ENCODE measurements at regions not wholly inside any gene's neighbourhood (a gene's known extent, or its start where the extent isn't known, plus 50 kb on each side); places are given as distances from the start of the nearest gene placed in this dataset.

GRCh38 chr17:77370586-77370985, 229.8 kb downstream of the SEC14L1 start:
- H3K4me1 ChIP-seq: peaks cover 0 to 69% (median 63%) of the 10 kb centered on the region in 12 donors
- DNase-seq (peak in 2 of 5 donors; percentile 22 to 28), ATAC-seq (no peak)
- TF ChIP-seq CTCF (IDR thresholded peaks at IDR 0.05): no peak
- no peak for TF ChIP-seq POLR2A (IDR thresholded peaks at IDR 0.05)
- intact Hi-C loops (cut with DNase I): loop anchor here in 9 of 10 donors (2.0 to 10.0 kb wide), 5 partner anchors 32 to 57 kb away; no protein-coding TSS in a partner anchor
- H3K4me3 ChIP-seq: no peak overlapping the region
- no peaks in the 10 kb centered on the region for H3K9me3 ChIP-seq
- H3K27ac ChIP-seq: peak overlapping the region in 11 of 12 donors; percentile 4 to 96 (median 95)
- no peaks in the 10 kb centered on the region for H3K36me3 ChIP-seq
- 62 to 84% (median 67%) methylated on average over 5 of the region's 5 CpGs for WGBS, 4 donors
- no peaks in the 10 kb centered on the region for H3K27me3 ChIP-seq

GRCh38 chr17:77371117-77371887, 230.5 kb downstream of the SEC14L1 start:
- Histone ChIP-seq H3K4me3 (peak overlapping the region in 2 of 12 donors; percentile 91 to 96), H3K9me3 (no peaks in the 10 kb centered on the region), H3K27me3 (no peaks in the 10 kb centered on the region), H3K27ac (peak overlapping the region; percentile 25 to 99 (median 95)), H3K4me1 (peaks cover 3 to 69% (median 63%) of the 10 kb centered on the region in 12 donors), H3K36me3 (no peaks in the 10 kb centered on the region)
- intact Hi-C loops (cut with DNase I): loop anchor here in 9 of 10 donors (2.0 to 10.0 kb wide), 5 partner anchors 33 to 56 kb away; no protein-coding TSS in a partner anchor
- 49 to 61% (median 56%) methylated on average over 19 to 20 of the region's 20 CpGs for WGBS, 4 donors
- DNase-seq (peak in 4 of 5 donors; percentile 23 to 64 (median 36)), ATAC-seq (no peak)
- TF ChIP-seq CTCF (IDR thresholded peaks at IDR 0.05) (no peak), POLR2A (IDR thresholded peaks at IDR 0.05) (no peak)

GRCh38 chr17:77371888-77372443, 231.2 kb downstream of the SEC14L1 start:
- DNase-seq (peak in 3 of 5 donors; percentile 25 to 61 (median 30)), ATAC-seq (no peak)
- Histone ChIP-seq H3K36me3 (no peaks in the 10 kb centered on the region), H3K27ac (peak overlapping the region; percentile 92 to 99 (median 95)), H3K4me1 (peaks cover 3 to 69% (median 65%) of the 10 kb centered on the region in 12 donors), H3K27me3 (no peaks in the 10 kb centered on the region), H3K4me3 (peak overlapping the region in 10 of 12 donors; percentile 66 to 98 (median 90)), H3K9me3 (no peaks in the 10 kb centered on the region)
- WGBS, 4 donors: 61 to 65% (median 63%) methylated on average over 16 of the region's 16 CpGs
- intact Hi-C loops (cut with DNase I): loop anchor here in 9 of 10 donors (1.0 to 10.0 kb wide), 8 partner anchors 17 to 55 kb away; no protein-coding TSS in a partner anchor
- TF ChIP-seq CTCF (IDR thresholded peaks at IDR 0.05): no peak
- TF ChIP-seq POLR2A (IDR thresholded peaks at IDR 0.05): no peak
